ENCODE measurements at regions not wholly inside any gene's neighbourhood (a gene's known extent, or its start where the extent isn't known, plus 50 kb on each side); places are given as distances from the start of the nearest gene placed in this dataset.

- DNase-seq (ENCODE audit: low spot score) = no peak
Observed at GRCh38 chr6:145047891-145048290, 687.4 kb downstream of the EPM2A start.

- DNase-seq (ENCODE audit: low spot score) = no peak
Observed at GRCh38 chr6:145051661-145052060, 683.7 kb downstream of the EPM2A start.

DNA sequence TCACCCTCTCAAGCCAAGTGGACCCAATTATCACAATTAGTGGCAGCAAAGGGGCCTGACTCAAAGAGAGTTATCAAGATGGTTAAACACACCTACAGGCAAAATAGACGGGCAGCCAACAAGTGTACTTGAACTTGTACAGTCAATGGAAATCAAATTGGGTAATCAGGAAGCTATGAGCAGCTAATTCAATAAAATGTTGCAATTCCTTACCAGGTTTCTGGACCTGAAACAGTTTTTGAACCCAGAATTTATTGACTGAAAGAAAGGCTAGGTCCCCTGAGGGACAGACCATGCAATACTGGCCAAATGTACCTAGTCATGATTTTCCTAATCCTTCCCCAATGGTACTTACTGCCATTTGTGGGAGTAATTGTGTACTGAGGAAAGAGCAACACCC, 679.8 kb downstream of the EPM2A start:
- DNase-seq (ENCODE audit: low spot score) = no peak

DNA sequence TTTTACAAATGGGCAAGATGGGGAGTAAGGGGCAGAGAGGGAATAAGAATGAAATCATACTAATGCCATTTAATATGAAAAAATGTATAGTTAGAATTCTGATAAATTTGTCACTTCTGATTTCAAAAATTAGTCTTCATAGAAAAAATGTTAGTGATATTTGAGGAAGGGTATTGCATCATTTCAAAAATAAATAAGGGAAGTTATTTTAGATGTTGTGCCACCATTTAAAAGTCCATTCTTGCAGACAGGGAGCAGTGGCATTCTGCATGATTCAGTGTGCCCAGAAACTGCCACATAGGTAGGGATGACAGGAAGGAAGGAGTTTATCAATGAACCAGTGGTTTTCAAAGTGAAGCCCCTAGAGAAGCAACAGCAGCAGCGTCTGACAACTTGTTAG, 674.6 kb downstream of the EPM2A start:
- no peak for DNase-seq (ENCODE audit: low spot score)

GRCh38 chr6:145063091-145063490, 672.2 kb downstream of the EPM2A start:
- DNase-seq (ENCODE audit: low spot score) = no peak

DNA sequence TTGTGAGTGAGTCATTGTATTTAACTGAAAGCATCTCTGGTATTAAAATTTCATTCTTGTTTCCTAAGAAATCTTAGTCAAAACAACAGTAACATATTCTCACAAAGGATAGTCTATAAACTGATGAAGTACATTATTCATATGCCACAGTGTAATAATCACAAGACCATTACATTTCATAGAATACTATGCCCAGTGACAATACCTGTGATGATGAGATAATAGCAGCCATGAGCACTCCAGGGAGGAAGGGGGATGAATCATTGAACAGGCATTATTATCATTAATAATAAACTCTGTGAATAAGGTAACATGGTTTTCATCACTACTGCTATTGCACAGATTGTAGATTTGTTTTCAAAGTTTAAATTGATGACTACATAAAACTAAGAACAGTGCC, 667.9 kb downstream of the EPM2A start:
- no peak for DNase-seq (ENCODE audit: low spot score)

DNA sequence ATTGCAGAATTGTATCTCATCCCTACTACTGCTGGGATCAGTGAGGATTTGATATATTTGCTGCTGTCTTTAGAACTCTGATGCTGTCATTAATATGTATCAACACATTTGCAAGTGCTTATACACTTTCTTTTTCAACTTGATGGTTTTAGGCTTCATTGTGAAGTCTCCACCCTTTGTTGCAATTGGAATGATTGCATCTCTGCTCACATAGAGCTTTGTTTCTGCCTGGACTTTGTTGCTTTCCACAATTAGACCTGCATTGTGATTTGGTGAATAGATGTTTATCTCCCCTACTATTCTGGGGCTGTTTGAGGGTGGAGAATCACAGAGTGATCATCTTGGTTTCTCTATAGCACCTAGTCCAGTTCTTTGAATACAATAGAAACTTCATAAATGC, 666.7 kb downstream of the EPM2A start:
- no peak for DNase-seq (ENCODE audit: low spot score)

DNA sequence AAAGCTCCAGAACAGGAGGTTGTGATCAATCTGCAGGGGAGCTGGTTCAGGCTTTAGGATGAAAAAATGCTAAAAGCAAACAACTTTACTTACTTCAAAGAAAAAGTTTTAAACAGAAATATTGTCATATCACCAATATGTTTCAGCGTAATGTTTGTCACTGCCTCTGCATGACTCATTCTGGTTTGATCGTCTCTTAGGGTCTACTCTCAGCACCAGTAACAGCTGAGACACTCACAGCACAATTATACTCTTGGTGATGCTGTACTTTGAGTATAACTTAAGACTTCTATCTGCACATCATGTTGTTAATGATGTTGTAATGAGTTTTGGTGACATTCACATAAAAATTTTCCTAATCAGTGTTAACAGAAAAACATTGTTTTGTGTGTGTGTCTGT, 665.4 kb downstream of the EPM2A start:
- no peak for DNase-seq (ENCODE audit: low spot score)

DNA sequence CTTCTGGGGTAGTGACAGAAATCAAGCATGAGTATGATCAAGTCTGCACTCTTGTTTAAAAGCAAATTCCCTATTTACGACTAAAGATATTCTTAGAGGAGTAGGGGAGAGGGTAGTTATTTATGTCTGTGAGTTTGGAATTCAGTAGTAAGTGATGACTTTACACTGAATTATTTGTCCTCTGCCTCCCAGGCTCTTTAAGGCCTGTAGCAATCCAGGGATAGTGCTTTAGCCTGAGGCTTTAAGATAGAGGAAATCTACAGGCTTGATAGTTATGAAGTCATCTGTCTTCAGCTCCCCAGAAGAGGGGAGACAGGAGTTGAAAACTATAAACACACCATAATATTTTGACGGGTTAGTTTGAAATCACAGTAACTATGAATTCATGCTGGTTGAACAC, 664.5 kb downstream of the EPM2A start:
- no peak for DNase-seq (ENCODE audit: low spot score)

DNA sequence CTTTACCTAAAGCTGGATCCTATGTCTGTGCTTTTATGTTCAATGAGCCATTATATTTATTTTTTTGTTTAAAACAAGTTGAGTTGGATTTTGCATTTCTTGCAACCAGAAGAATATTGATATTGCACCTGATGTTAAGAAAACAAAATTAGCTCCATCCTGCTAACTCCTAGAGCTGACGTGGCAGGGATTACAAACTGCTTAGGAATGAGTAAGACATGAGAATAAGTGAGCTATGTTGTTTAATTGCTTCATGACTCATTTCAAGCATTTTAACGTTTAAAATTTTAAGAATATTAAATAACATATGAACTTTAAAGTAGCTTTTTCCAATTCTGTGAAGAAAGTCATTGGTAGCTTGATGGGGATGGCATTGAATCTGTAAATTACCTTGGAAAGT, 663.5 kb downstream of the EPM2A start:
- DNase-seq (ENCODE audit: low spot score) = no peak

- DNase-seq (ENCODE audit: low spot score) = no peak
Observed at GRCh38 chr6:145073811-145074210, 661.5 kb downstream of the EPM2A start.

DNA sequence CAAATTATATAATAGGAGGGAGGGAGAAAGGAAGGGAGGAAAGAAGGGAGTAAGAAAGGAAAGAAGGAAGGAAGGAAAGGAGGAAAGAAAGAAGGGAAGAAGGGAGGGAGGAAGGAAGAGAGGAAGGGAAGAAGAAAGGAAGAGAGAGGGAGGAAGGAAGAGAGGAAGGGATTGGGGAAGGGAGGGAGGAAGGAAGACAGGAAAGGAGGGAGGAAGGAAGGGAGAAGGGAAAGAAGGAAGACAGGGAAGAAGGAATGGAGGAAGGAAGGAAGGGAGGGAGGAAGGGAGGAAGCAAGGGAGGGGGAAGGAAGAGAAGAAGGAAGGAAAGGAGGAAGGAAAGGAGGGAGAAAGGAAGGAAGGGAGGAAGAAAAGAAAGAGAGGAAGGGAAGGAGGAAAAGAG, 660.5 kb downstream of the EPM2A start:
- no peak for DNase-seq (ENCODE audit: low spot score)

DNA sequence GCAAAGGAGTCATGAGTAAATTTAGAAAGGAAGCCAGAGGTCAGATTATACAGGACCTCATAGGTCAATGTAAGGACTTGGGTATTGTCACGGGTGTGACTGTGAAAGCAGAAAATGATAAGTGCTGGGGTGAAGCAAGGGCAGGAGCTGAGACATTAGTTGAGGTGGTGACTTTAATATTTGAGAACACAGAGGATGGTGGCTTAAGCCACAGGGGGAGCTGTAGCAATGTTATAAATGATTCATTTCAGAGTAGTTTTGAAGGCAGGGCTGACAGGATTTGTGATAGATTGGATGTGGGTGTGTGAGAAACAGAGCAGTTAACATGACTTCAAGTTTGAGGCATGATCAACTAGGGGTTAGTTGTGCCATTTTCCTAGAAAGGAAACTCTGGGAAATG, 659.9 kb downstream of the EPM2A start:
- no peak for DNase-seq (ENCODE audit: low spot score)

DNA sequence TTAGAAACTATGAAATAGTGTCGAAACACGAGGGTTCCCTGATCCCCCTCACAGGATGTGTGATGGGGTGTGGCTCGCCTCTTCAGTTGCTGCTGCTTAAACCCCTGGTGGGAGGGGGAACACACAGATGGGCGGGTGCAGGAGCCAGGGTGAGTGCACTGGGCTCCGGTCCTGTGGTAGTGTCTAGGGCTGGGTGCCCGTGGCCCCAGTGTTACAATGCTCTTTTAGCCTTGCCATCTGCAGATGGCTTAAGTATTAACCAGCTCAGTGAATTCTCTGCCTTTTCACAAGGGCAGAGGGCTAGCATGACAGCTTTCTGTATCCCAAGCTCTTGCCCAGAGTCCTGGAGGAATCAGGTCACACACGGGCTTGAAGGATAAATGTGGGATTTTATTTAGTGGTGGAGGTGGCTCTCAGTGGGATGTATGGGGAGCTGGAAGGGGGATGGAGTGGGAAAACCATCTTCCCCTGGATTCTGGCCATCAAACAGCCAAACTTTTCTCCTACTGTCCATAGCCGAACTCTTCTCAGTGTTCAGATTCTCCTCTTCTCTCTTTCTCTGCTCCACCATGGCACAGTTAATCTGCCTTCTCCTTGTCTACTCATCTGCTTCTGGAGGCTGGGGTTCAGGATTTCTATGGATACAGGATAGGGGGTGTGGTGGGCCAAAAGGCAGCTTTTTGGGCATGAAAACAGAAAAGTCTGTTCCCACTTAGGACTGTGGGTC, 659.0 kb downstream of the EPM2A start:
- DNase-seq (ENCODE audit: low spot score) = no peak

DNA sequence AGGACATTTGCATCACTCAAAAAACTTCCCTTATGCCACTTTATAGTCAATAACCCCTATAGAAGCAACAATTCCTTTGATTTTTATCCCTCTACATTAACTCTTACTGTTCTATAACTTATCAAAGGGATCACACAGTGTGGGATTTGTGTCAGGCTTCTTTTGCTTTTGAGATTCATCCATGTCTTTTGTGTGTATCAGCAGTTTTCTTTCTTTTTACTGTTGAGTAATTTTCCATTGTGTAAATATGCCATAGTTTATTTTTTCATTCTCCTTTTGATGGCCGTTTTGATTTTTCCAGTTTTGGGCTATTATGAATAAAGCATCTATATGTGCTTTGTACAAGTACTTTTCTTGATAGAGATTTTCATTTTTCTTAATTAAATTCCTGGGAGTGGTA, 657.9 kb downstream of the EPM2A start:
- DNase-seq (ENCODE audit: low spot score) = no peak

GRCh38 chr6:145080651-145081050, 654.7 kb downstream of the EPM2A start:
- DNase-seq (ENCODE audit: low spot score) = no peak

DNA sequence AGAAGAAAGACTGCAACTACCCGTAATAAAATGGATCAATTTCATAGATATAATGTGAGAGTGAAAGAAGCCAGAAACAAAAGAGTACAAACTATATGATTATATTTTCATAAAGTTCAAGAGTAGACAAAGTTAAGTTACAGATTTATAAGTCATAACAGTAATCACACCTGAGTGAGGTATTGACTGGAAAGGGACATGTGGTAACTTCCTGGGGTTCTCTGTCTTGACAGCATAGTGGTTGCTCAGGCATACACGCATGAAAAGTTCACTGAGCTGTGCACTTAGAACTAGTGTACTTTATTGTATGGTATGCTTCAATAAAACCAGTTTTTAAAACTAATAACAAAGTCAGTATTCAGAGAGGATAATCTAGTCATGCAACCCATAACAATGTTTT, 653.6 kb downstream of the EPM2A start:
- DNase-seq (ENCODE audit: low spot score) = no peak

DNA sequence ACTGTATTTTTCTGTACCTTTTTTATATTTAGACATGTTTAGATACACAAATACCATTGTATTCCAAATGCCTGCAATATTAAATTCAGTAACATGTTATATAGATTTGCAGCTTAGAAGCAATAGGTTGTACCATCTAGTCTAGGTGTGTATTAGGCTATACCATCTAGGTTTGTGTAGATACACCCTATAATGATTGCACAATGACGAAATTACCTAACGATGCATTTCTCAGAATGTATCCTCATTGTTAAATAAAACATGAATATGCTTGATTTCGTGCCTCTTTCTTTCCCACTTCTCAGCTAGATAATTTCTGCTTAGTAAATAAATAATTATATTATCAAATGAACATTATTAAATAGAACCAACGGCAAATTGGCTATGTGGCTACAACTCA, 653.0 kb downstream of the EPM2A start:
- DNase-seq (ENCODE audit: low spot score) = no peak

DNA sequence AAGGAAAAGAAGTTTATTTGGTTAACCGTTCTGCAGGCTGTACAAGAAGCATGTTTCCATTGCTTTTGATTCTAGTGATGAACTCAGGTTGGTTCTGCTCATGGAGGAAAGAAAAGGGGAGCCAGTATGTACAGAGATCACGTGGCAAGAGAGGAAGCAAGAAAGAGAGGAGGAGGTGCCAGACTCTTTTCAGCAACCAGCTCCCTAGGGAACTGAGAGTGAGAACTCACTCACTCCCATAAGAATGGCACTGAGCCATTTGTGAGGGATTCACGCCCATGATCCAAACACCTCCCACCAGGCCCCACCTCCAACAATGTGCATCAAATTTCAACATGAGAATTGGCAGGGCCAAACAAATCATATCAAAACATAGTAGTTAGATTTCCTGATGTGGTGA, 649.1 kb downstream of the EPM2A start:
- DNase-seq (ENCODE audit: low spot score) = no peak

DNA sequence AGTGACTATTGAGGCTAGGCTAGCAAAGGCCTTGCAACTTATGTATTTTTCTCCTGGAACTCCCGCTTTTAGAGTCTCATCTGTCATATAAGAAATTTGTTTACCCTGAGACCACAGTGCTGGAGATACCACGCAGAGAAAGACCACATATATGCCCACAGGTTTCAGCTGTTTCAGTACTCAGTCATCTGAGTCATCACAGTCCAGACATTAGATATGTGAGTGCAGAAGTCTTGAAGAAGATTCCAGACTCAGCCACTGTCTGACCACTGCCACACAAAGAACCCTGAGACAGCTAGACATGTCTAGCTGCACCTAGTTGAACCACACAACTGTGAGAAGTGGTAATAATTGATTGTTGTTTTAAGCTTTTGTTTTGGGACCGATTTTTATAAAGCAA, 648.3 kb downstream of the EPM2A start:
- no peak for DNase-seq (ENCODE audit: low spot score)

DNA sequence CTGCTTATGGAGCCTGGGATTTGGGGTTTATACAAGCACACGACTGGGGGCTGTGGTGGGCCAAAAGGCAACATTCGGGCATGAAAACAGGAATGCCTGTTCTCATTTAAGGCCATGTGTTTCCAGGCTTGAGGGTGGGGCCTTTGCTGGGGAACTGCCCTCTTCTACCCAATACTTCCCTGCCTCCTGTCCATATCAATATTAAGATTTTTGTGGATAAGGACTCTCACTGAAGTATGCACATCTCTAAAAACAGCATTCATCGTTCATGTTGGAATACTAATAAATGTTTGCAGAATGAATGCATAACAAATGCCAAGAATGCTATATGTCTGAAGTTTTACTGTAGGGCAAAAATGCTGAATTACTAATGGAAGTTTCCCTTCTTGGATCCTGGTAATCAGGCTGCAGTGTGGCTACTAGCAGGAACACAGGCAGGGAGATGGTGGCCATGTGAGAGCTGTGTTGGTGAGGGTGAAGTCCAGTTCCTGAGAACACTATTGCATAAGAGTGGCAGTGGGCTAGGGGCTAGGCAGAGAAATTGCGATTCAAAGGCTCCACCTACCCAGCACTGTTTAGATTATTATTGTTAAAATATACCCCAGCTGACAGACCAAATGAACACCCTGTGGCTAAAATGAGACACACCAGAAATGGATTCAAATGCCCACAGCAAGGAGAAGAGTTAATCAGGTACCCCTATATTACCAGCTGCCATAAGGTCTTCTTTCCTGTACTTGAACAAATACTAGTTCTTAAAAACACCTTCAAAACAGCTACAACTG, 644.3 kb downstream of the EPM2A start:
- no peak for DNase-seq (ENCODE audit: low spot score)

DNA sequence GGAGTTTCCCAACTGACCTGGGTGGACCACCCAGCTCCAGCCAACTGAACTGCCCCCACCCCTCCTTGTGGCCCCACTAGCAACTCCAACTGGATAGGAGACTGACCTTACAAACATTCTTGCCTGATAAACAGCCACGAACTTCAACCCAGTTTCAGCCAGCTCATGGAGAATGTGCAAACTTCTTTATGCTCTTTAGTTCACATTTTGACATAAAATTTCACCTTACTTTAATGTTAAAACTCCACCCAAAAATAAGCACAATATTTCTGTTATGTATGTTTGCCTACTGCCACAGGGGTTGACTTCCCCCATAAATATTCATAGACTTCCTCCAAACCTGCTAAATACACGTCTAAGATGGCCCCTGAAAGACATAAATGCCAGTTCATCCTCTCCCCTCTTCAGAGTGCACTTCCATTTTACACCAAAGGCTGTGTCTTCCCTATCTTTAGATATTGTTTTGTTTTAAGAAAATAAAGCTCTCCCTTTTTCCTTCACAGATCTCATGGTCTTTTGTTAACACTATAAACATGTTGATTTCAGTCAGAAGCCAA, 643.7 kb downstream of the EPM2A start:
- DNase-seq (ENCODE audit: low spot score) = no peak

GRCh38 chr6:145092554-145092953, 642.8 kb downstream of the EPM2A start:
- no peak for DNase-seq (ENCODE audit: low spot score)
